NCI-H1092 treated with DMSO at 0.1 percent for 48 hours (cell line): ENCODE measurements at regions not wholly inside any gene's neighbourhood (a gene's known extent, or its start where the extent isn't known, plus 50 kb on each side); places are given as distances from the start of the nearest gene placed in this dataset.

Experiments
- DNase-seq: peaks from one replicate; lab custom pipeline; 2025; lab: John Stamatoyannopoulos, UW

GRCh38 chr12:124096109-124096508 is 123.1 kb downstream of the ZNF664 start:
- DNase-seq = no peak

GRCh38 chr12:124096869-124097434 is 123.9 kb downstream of the ZNF664 start:
- no peak for DNase-seq

GRCh38 chr12:124097701-124098100 is 124.7 kb downstream of the ZNF664 start:
- DNase-seq = peak; percentile 3

GRCh38 chr12:124098101-124098757 is 125.2 kb downstream of the ZNF664 start:
- DNase-seq = no peak

GRCh38 chr12:124098887-124099286 is 125.9 kb downstream of the ZNF664 start:
- no peak for DNase-seq

GRCh38 chr12:124099661-124100060 is 126.6 kb downstream of the ZNF664 start:
- DNase-seq = no peak

- no peak for DNase-seq
Measured at GRCh38 chr12:124100572-124101178, 127.7 kb downstream of the ZNF664 start.

GRCh38 chr12:124105546-124105945 is 132.5 kb downstream of the ZNF664 start:
- no peak for DNase-seq

GRCh38 chr12:124107351-124107750 is 134.3 kb downstream of the ZNF664 start:
- no peak for DNase-seq

GRCh38 chr12:124109760-124110159 is 136.7 kb downstream of the ZNF664 start:
- no peak for DNase-seq

- no peak for DNase-seq
Measured at GRCh38 chr12:124110372-124110883, 137.4 kb downstream of the ZNF664 start.

- DNase-seq = no peak
Measured at GRCh38 chr12:124111006-124111405, 138.0 kb downstream of the ZNF664 start.

GRCh38 chr12:124114316-124114715 is 141.3 kb downstream of the ZNF664 start:
- DNase-seq = no peak

GRCh38 chr12:124115496-124115895 is 142.5 kb downstream of the ZNF664 start:
- no peak for DNase-seq

- DNase-seq = no peak
Measured at GRCh38 chr12:124115976-124116690, 143.1 kb downstream of the ZNF664 start.

- no peak for DNase-seq
Measured at GRCh38 chr12:124120739-124121138, 147.7 kb downstream of the ZNF664 start.

GRCh38 chr12:124122722-124123121 is 149.7 kb downstream of the ZNF664 start:
- DNase-seq = no peak

- DNase-seq = no peak
Measured at GRCh38 chr12:124123296-124124000, 150.4 kb downstream of the ZNF664 start.

- DNase-seq = no peak
Measured at GRCh38 chr12:124125203-124125871, 152.3 kb downstream of the ZNF664 start.

GRCh38 chr12:124126950-124127655 is 154.1 kb downstream of the ZNF664 start:
- no peak for DNase-seq

GRCh38 chr12:124129132-124129531 is 156.1 kb downstream of the ZNF664 start:
- DNase-seq = no peak
